Right ventricle myocardium superior (tissue), 1 donor: ENCODE measurements at regions not wholly inside any gene's neighbourhood (a gene's known extent, or its start where the extent isn't known, plus 50 kb on each side); places are given as distances from the start of the nearest gene placed in this dataset.
"Not testable (repeated sequence)": the region's sequence is repeated elsewhere in the genome, so short reads cannot be mapped to it uniquely, and the experiment has no call there.

Experiments
- ATAC-seq: fragments of 200-7000 bp; cut with Tn5 transposase; one replicate; pipeline ENCODE4 v1.9.1; 2020; ENCODE audit warnings: mild to moderate bottlenecking; ENCODE audit not compliant: poor library complexity
- DNase-seq: peaks from one replicate; pipeline ENCODE4 v3.0.0-alpha.2; 2020
- intact Hi-C: fragments of 100-400 bp; cut with DNase I; formaldehyde crosslinking; loops from one replicate; pipeline ENCODE4 v1.11.2; 2022
- donor health status: DM: no; HTN: yes; CAD: no; lungs with severe emphysema.

- ATAC-seq (no peak), DNase-seq (no peak)
- intact Hi-C loops, result no loop called here
Observed at GRCh38 chr4:13990596-13991589, 363.4 kb upstream of the BOD1L1 start.

GRCh38 chr4:13992041-13992440, 364.5 kb upstream of the BOD1L1 start:
- ATAC-seq (no peak), DNase-seq (no peak)
- intact Hi-C loops, result no loop called here

- DNase-seq (no peak), ATAC-seq (no peak)
- intact Hi-C loops, result no loop called here
Observed at GRCh38 chr4:13992975-13993520, 365.5 kb upstream of the BOD1L1 start.

GRCh38 chr4:13994016-13994415, 366.5 kb upstream of the BOD1L1 start:
- no peak for ATAC-seq
- intact Hi-C loops, result no loop called here
- no peak for DNase-seq

- DNase-seq, result no peak
- intact Hi-C loops, result no loop called here
- ATAC-seq, result no peak
Observed at GRCh38 chr4:13998850-13999445, 371.4 kb upstream of the BOD1L1 start.

- DNase-seq (no peak), ATAC-seq (no peak)
- intact Hi-C loops, result no loop called here
Observed at GRCh38 chr4:14000091-14000814, 372.7 kb upstream of the BOD1L1 start.

- DNase-seq, intact Hi-C loops, ATAC-seq: not testable (repeated sequence)
Observed at GRCh38 chr4:14002331-14002730, 374.8 kb upstream of the BOD1L1 start.

GRCh38 chr4:14008494-14008893, 381.0 kb upstream of the BOD1L1 start:
- intact Hi-C loops, result no loop called here
- ATAC-seq, result no peak
- no peak for DNase-seq

GRCh38 chr4:14018191-14018853, 390.8 kb upstream of the BOD1L1 start:
- intact Hi-C loops, result no loop called here
- ATAC-seq (no peak), DNase-seq (no peak)

GRCh38 chr4:14022456-14022855, 394.9 kb upstream of the BOD1L1 start:
- intact Hi-C loops, result no loop called here
- no peak for DNase-seq
- no peak for ATAC-seq

- intact Hi-C loops, result no loop called here
- ATAC-seq (no peak), DNase-seq (no peak)
Observed at GRCh38 chr4:14023036-14023435, 395.5 kb upstream of the BOD1L1 start.

GRCh38 chr4:14023896-14024295, 396.4 kb upstream of the BOD1L1 start:
- ATAC-seq (peak; percentile 51), DNase-seq (no peak)
- intact Hi-C loops, result no loop called here

- ATAC-seq, result no peak
- intact Hi-C loops, result no loop called here
Observed at GRCh38 chr4:14025111-14025510, 397.6 kb upstream of the BOD1L1 start.

GRCh38 chr4:14025891-14026290, 398.4 kb upstream of the BOD1L1 start:
- ATAC-seq, result no peak
- DNase-seq, result no peak
- intact Hi-C loops, result no loop called here

More at GRCh38 chr4:14025111-14025510, 397.6 kb upstream of the BOD1L1 start:
- DNase-seq, result no peak

- DNase-seq (peak; percentile 49), ATAC-seq (peak; percentile 86)
- intact Hi-C loops, result no loop called here
Observed at GRCh38 chr4:14028862-14029261, 401.3 kb upstream of the BOD1L1 start.

- intact Hi-C loops, result no loop called here
- DNase-seq (no peak), ATAC-seq (no peak)
Observed at GRCh38 chr4:14035076-14035475, 407.6 kb upstream of the BOD1L1 start.

- DNase-seq, result no peak
- no peak for ATAC-seq
- intact Hi-C loops, result no loop called here
Observed at GRCh38 chr4:14043203-14043602, 415.7 kb upstream of the BOD1L1 start.

GRCh38 chr4:14046642-14047041, 419.1 kb upstream of the BOD1L1 start:
- intact Hi-C loops, result no loop called here
- no peak for DNase-seq
- ATAC-seq, result no peak

- no peak for ATAC-seq
- intact Hi-C loops, result no loop called here
Observed at GRCh38 chr4:14047840-14048239, 420.3 kb upstream of the BOD1L1 start.

More at GRCh38 chr4:14047840-14048239, 420.3 kb upstream of the BOD1L1 start:
- no peak for DNase-seq
